ENCODE measurements at regions not wholly inside any gene's neighbourhood (a gene's known extent, or its start where the extent isn't known, plus 50 kb on each side); places are given as distances from the start of the nearest gene placed in this dataset.

DNA sequence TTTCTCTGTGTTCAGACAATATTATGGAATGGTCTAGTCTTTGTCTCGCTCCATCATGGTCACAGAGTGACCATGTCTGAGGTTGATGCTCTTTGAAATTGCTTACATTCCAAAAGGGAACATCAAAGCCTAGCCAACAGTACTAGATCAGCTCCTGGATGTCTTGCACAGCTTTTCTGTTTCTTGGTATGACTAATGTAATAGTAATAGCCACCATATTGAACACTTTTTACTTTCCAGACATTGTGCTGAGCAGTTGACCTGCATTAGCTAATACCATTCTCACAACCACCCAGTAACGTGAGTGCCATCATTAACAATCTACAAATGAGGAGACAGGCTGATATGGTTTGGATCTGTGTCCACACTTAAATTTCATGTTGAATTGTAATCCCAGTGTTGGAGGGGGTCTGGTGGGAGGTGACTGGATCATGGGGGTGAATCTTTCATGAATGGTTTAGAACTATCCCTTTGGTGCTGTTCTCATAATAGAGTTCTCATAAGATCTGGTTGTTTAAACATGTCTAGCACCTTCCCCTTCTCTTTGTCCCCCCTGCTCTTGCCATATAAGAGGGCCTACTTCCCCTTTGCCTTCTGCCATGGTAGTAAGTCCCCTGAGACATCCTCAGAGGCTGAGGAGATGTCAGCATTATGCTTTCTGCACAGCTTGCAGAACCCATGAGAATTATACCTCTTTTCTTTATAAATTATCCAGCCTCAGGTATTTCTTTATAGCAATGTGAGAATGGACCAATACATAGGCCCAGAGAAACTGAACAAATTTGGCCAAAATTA lies 577.5 kb upstream of the CLINT1 start:
- TF ChIP-seq, protein P1, sequence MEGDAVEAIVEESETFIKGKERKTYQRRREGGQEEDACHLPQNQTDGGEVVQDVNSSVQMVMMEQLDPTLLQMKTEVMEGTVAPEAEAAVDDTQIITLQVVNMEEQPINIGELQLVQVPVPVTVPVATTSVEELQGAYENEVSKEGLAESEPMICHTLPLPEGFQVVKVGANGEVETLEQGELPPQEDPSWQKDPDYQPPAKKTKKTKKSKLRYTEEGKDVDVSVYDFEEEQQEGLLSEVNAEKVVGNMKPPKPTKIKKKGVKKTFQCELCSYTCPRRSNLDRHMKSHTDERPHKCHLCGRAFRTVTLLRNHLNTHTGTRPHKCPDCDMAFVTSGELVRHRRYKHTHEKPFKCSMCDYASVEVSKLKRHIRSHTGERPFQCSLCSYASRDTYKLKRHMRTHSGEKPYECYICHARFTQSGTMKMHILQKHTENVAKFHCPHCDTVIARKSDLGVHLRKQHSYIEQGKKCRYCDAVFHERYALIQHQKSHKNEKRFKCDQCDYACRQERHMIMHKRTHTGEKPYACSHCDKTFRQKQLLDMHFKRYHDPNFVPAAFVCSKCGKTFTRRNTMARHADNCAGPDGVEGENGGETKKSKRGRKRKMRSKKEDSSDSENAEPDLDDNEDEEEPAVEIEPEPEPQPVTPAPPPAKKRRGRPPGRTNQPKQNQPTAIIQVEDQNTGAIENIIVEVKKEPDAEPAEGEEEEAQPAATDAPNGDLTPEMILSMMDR (IDR thresholded peaks at IDR 0.05; ENCODE audit: borderline replicate concordance, extremely low read depth, low read length, poor library complexity, severe bottlenecking), result no peak
- TF ChIP-seq EZH2 (IDR thresholded peaks at IDR 0.05; ENCODE audit: borderline replicate concordance, low read depth, low read length, severe bottlenecking), result no peak
